ENCODE measurements at regions not wholly inside any gene's neighbourhood (a gene's known extent, or its start where the extent isn't known, plus 50 kb on each side); places are given as distances from the start of the nearest gene placed in this dataset.

DNA sequence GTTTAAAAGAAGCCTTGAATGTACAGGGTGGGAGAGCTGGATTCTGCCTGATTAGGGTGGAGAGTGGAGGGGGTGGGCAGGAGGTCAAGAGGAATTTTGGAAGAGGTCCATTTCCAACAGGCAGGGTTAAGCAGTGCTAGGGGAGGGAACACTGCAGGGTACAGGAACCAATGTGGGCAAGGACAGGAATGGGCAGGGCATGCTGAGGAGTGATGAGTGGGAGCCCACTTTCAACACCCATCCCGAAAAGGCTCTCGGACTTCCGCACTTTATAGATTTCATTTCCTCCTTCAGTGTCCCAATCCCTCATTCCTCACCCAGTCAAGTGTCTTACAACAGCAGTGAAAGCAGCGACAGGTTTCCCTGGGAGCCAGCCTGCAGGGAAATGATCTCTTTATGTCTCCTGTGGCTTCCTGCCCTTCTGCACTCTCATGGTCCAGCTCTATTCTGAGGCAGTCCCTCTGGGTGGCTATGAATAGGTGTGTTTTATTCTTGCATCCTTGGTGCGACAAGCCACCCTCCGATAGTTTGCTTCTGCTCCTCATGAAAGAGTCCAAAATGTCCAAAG is 50.5 kb upstream of the ZNF507 start:
- TF ChIP-seq, protein P1, sequence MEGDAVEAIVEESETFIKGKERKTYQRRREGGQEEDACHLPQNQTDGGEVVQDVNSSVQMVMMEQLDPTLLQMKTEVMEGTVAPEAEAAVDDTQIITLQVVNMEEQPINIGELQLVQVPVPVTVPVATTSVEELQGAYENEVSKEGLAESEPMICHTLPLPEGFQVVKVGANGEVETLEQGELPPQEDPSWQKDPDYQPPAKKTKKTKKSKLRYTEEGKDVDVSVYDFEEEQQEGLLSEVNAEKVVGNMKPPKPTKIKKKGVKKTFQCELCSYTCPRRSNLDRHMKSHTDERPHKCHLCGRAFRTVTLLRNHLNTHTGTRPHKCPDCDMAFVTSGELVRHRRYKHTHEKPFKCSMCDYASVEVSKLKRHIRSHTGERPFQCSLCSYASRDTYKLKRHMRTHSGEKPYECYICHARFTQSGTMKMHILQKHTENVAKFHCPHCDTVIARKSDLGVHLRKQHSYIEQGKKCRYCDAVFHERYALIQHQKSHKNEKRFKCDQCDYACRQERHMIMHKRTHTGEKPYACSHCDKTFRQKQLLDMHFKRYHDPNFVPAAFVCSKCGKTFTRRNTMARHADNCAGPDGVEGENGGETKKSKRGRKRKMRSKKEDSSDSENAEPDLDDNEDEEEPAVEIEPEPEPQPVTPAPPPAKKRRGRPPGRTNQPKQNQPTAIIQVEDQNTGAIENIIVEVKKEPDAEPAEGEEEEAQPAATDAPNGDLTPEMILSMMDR (IDR thresholded peaks at IDR 0.05): no peak
- no peak for TF ChIP-seq POLR2A (IDR thresholded peaks at IDR 0.05)
- intact Hi-C loops (cut with DNase I; ENCODE audit: low total_unique reads): no loop called here
- WGBS, 2 donors: 89 to 90% methylated on average over 6 of the region's 6 CpGs
- no peak for DNase-seq (ENCODE audit: low spot score in 2 of 2)
- no peak overlapping the region for H3K4me3 ChIP-seq (ENCODE audit: low read depth, poor library complexity, severe bottlenecking)
